ENCODE measurements at regions not wholly inside any gene's neighbourhood (a gene's known extent, or its start where the extent isn't known, plus 50 kb on each side); places are given as distances from the start of the nearest gene placed in this dataset.

DNA sequence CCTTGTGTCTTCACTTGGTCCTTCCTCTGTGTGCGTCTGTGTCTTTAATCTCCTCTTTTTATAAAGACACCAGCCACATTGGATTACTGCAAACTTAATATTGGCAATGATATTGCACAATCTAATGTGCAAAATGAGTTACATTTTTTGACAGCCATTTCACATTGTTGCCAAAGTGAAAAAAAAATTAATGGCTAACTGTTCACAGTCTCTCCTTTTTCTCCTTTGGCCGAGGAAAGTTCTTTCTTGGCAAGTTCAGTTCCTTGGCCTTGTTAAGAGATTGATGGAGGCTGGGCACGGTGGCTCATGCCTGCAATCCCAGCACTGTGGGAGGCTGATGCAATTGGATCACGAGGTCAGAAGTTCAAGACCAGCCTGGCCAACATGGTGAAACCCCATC lies 62.2 kb upstream of the ZNF280D start:
- TF ChIP-seq NR3C1 (CRISPR knock-in tag; IDR thresholded peaks at IDR 0.05) (no peak), FOSL2 (CRISPR knock-in tag; IDR thresholded peaks at IDR 0.05) (no peak), MZF1 (CRISPR knock-in tag; IDR thresholded peaks at IDR 0.05; ENCODE audit: borderline replicate concordance) (no peak), ZMYM3 (CRISPR knock-in tag; IDR thresholded peaks at IDR 0.05) (no peak), ZSCAN9 (CRISPR knock-in tag; IDR thresholded peaks at IDR 0.05; ENCODE audit: borderline replicate concordance) (no peak), ZNF224 (CRISPR knock-in tag; IDR thresholded peaks at IDR 0.05) (no peak), ZSCAN12 (CRISPR knock-in tag; IDR thresholded peaks at IDR 0.05) (no peak), SMARCC2 (IDR thresholded peaks at IDR 0.05) (no peak)
- TF ChIP-seq, protein P1, sequence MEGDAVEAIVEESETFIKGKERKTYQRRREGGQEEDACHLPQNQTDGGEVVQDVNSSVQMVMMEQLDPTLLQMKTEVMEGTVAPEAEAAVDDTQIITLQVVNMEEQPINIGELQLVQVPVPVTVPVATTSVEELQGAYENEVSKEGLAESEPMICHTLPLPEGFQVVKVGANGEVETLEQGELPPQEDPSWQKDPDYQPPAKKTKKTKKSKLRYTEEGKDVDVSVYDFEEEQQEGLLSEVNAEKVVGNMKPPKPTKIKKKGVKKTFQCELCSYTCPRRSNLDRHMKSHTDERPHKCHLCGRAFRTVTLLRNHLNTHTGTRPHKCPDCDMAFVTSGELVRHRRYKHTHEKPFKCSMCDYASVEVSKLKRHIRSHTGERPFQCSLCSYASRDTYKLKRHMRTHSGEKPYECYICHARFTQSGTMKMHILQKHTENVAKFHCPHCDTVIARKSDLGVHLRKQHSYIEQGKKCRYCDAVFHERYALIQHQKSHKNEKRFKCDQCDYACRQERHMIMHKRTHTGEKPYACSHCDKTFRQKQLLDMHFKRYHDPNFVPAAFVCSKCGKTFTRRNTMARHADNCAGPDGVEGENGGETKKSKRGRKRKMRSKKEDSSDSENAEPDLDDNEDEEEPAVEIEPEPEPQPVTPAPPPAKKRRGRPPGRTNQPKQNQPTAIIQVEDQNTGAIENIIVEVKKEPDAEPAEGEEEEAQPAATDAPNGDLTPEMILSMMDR (CRISPR knock-in tag; IDR thresholded peaks at IDR 0.05), result no peak
- TF ChIP-seq, protein P2, sequence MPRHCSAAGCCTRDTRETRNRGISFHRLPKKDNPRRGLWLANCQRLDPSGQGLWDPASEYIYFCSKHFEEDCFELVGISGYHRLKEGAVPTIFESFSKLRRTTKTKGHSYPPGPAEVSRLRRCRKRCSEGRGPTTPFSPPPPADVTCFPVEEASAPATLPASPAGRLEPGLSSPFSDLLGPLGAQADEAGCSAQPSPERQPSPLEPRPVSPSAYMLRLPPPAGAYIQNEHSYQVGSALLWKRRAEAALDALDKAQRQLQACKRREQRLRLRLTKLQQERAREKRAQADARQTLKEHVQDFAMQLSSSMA (CRISPR knock-in tag; IDR thresholded peaks at IDR 0.05), result no peak
